Chondrocyte (in vitro differentiated cells): ENCODE measurements at regions not wholly inside any gene's neighbourhood (a gene's known extent, or its start where the extent isn't known, plus 50 kb on each side); places are given as distances from the start of the nearest gene placed in this dataset.
"Not testable (repeated sequence)": the region's sequence is repeated elsewhere in the genome, so short reads cannot be mapped to it uniquely, and the experiment has no call there.

Experiments used
- DNase-seq: peaks from one replicate; pipeline ENCODE4 v3.0.0; 2021; ENCODE audit warnings: mixed read lengths, low spot score
- H3K27ac Mint-ChIP-seq: one replicate; pipeline ENCODE4 v1.8.0; 2021; ENCODE audit warnings: mild to moderate bottlenecking, moderate library complexity, mixed read lengths; ENCODE audit not compliant: unreplicated experiment
- H3K27me3 Mint-ChIP-seq: 2 replicates; pipeline ENCODE4 v1.8.0; 2021; ENCODE audit warnings: low read depth, mixed read lengths
- H3K36me3 Mint-ChIP-seq: 2 replicates; pipeline ENCODE4 v1.8.0; 2021; ENCODE audit warnings: low read depth, mixed read lengths
- H3K4me1 Mint-ChIP-seq: 2 replicates; pipeline ENCODE4 v1.8.0; 2021; ENCODE audit warnings: low read depth, mild to moderate bottlenecking, mixed read lengths
- H3K4me3 Mint-ChIP-seq: one replicate; pipeline ENCODE4 v1.8.0; 2021; ENCODE audit warnings: mild to moderate bottlenecking, moderate library complexity, mixed read lengths; ENCODE audit not compliant: unreplicated experiment
- H3K9me3 Mint-ChIP-seq: 2 replicates; pipeline ENCODE4 v1.8.0; 2021; ENCODE audit warnings: low read depth, mixed read lengths
- CTCF ChIP-seq: fragments of 200-600 bp; sonication (generic); IDR thresholded peaks from 2 replicates; pipeline ENCODE4 v1.5.0; 2021; ENCODE audit warnings: antibody characterized with exemption, mild to moderate bottlenecking, moderate library complexity

GRCh38 chr14:25444381-25444780 lies 394.4 kb upstream of the STXBP6 start:
- H3K27me3 Mint-ChIP-seq: no peaks in the 10 kb centered on the region
- peaks cover 26% of the 10 kb centered on the region for H3K9me3 Mint-ChIP-seq
- no peak overlapping the region for H3K27ac Mint-ChIP-seq
- no peak for TF ChIP-seq CTCF
- no peaks in the 10 kb centered on the region for H3K4me1 Mint-ChIP-seq
- no peaks in the 10 kb centered on the region for H3K36me3 Mint-ChIP-seq
- DNase-seq: no peak
- no peak overlapping the region for H3K4me3 Mint-ChIP-seq

GRCh38 chr14:25440382-25440781 lies 390.4 kb upstream of the STXBP6 start:
- DNase-seq, H3K27ac Mint-ChIP-seq, H3K36me3 Mint-ChIP-seq, H3K27me3 Mint-ChIP-seq, H3K4me3 Mint-ChIP-seq, H3K4me1 Mint-ChIP-seq: not testable (repeated sequence)
- H3K9me3 Mint-ChIP-seq: peaks cover 26% of the 10 kb centered on the region

- Mint-ChIP-seq H3K4me3 (no peak overlapping the region), H3K27ac (no peak overlapping the region), H3K27me3 (no peaks in the 10 kb centered on the region), H3K4me1 (no peaks in the 10 kb centered on the region), H3K9me3 (peaks cover 51% of the 10 kb centered on the region), H3K36me3 (peaks cover 4% of the 10 kb centered on the region)
- DNase-seq: no peak
- TF ChIP-seq CTCF: no peak
Measured at GRCh38 chr14:25436906-25437305, 387.0 kb upstream of the STXBP6 start.

- peaks cover 4% of the 10 kb centered on the region for H3K36me3 Mint-ChIP-seq
- no peak for TF ChIP-seq CTCF
- H3K27me3 Mint-ChIP-seq: no peaks in the 10 kb centered on the region
- no peak overlapping the region for H3K27ac Mint-ChIP-seq
- peaks cover 50% of the 10 kb centered on the region for H3K9me3 Mint-ChIP-seq
- no peaks in the 10 kb centered on the region for H3K4me1 Mint-ChIP-seq
- no peak overlapping the region for H3K4me3 Mint-ChIP-seq
- no peak for DNase-seq
Measured at GRCh38 chr14:25436288-25436875, 386.4 kb upstream of the STXBP6 start.

GRCh38 chr14:25431211-25432076 lies 381.5 kb upstream of the STXBP6 start:
- Mint-ChIP-seq H3K27me3 (no peaks in the 10 kb centered on the region), H3K4me1 (no peaks in the 10 kb centered on the region)
- no peak for DNase-seq

More at GRCh38 chr14:25431211-25432076, 381.5 kb upstream of the STXBP6 start:
- Mint-ChIP-seq H3K4me3 (no peak overlapping the region), H3K27ac (no peak overlapping the region), H3K9me3 (peaks cover 51% of the 10 kb centered on the region), H3K36me3 (peaks cover 4% of the 10 kb centered on the region)
- no peak for TF ChIP-seq CTCF
